Memory B cell (primary cell): ENCODE measurements at regions not wholly inside any gene's neighbourhood (a gene's known extent, or its start where the extent isn't known, plus 50 kb on each side); places are given as distances from the start of the nearest gene placed in this dataset.
"Not testable (repeated sequence)": the region's sequence is repeated elsewhere in the genome, so short reads cannot be mapped to it uniquely, and the experiment has no call there.

Experiments
- ATAC-seq: fragments of 150-1000 bp; cut with Tn5 transposase; 2 replicates; pipeline ENCODE4 v1.10.0; 2021; ENCODE audit warnings: low read depth, mild to moderate bottlenecking, moderate library complexity
- DNase-seq, 2 donors: peaks; one replicate each; pipeline ENCODE4 v3.0.0; 2022; ENCODE audit warnings: low spot score in 2 of 2
- H3K27ac Mint-ChIP-seq: one replicate; pipeline ENCODE4 v1.8.0; 2022; ENCODE audit warnings: mild to moderate bottlenecking, moderate library complexity, mixed read lengths
- H3K27me3 Mint-ChIP-seq: one replicate; pipeline ENCODE4 v1.8.0; 2022; ENCODE audit warnings: mixed read lengths
- H3K36me3 Mint-ChIP-seq: one replicate; pipeline ENCODE4 v1.8.0; 2022; ENCODE audit warnings: mild to moderate bottlenecking, mixed read lengths
- H3K4me1 Mint-ChIP-seq: one replicate; pipeline ENCODE4 v1.8.0; 2022; ENCODE audit warnings: mixed read lengths
- H3K4me3 Mint-ChIP-seq: one replicate; pipeline ENCODE4 v1.8.0; 2022; ENCODE audit warnings: mild to moderate bottlenecking, moderate library complexity, mixed read lengths
- H3K9me3 Mint-ChIP-seq: one replicate; pipeline ENCODE4 v1.8.0; 2022; ENCODE audit warnings: mixed read lengths

DNA sequence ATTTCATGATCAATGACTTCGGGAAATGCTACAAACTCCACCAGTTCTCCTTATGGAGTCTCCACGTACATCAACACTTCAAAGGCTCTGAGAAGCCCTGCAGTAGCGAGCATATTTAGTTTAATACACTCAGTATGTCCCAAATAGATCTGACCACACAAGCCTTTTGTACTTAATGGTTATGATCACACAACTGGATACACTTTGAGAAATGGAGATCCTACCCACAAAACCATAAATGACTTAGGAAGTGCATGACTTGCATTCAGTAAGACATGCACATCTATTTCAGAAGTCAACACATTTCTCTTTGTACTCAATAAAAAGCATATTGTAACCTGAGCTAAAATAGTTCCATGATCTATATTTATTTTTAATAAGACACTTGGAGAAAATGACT is 103.6 kb upstream of the SPATA12 start:
- H3K27ac Mint-ChIP-seq, result no peak overlapping the region
- H3K4me3 Mint-ChIP-seq, result no peak overlapping the region
- ATAC-seq (no peak), DNase-seq (no peak)
- H3K36me3 Mint-ChIP-seq, result no peaks in the 10 kb centered on the region
- peaks cover 3% of the 10 kb centered on the region for H3K27me3 Mint-ChIP-seq
- no peaks in the 10 kb centered on the region for H3K9me3 Mint-ChIP-seq
- peaks cover 16% of the 10 kb centered on the region for H3K4me1 Mint-ChIP-seq

DNA sequence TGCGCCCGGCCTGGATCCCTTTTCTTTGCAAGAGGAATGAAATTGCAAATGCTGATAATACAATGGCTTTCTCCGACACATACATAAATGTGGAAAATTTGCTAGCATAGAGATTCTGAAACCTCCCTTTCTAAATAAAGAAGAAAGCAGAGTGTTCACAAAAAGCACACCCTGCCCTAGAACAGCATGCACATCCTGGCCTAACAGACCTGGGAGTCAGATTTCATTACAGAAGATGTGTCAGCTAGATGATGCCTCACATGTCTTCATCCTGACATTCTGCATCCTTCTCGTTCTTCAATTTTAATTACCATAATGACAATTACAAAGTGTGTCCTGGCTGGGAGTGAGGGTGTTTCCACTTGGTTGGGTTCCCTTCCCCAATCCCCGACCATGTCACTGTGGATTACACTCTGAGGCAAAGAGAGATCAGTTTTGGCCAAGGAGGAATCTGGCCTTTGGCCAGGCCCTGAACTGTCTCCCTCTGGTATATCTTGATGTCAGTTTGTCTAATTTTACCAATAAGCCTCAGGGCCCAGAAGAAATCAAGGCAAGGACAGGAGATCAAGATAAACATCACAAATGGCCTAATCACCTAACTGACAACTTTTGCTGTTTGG is 104.9 kb upstream of the SPATA12 start:
- H3K9me3 Mint-ChIP-seq, result no peaks in the 10 kb centered on the region

GRCh38 chr3:56954125-56954524 is 106.3 kb upstream of the SPATA12 start:
- no peak for ATAC-seq
- no peak for DNase-seq
- Mint-ChIP-seq H3K4me3 (no peak overlapping the region), H3K36me3 (no peaks in the 10 kb centered on the region), H3K4me1 (peaks cover 7% of the 10 kb centered on the region), H3K27me3 (no peaks in the 10 kb centered on the region), H3K9me3 (no peaks in the 10 kb centered on the region), H3K27ac (no peak overlapping the region)

More for the DNA sequence above, 104.9 kb upstream of the SPATA12 start:
- H3K4me3 Mint-ChIP-seq, result no peak overlapping the region
- H3K4me1 Mint-ChIP-seq, result peaks cover 13% of the 10 kb centered on the region
- DNase-seq (no peak), ATAC-seq (no peak)
- H3K27ac Mint-ChIP-seq, result no peak overlapping the region
- peaks cover 2% of the 10 kb centered on the region for H3K27me3 Mint-ChIP-seq
- no peaks in the 10 kb centered on the region for H3K36me3 Mint-ChIP-seq

- Mint-ChIP-seq H3K4me1 (no peaks in the 10 kb centered on the region), H3K27me3 (no peaks in the 10 kb centered on the region), H3K27ac (no peak overlapping the region), H3K36me3 (no peaks in the 10 kb centered on the region), H3K9me3 (no peaks in the 10 kb centered on the region), H3K4me3 (no peak overlapping the region)
- ATAC-seq, result no peak
- DNase-seq, result no peak
Measured at GRCh38 chr3:56952846-56953245, 107.6 kb upstream of the SPATA12 start.

DNA sequence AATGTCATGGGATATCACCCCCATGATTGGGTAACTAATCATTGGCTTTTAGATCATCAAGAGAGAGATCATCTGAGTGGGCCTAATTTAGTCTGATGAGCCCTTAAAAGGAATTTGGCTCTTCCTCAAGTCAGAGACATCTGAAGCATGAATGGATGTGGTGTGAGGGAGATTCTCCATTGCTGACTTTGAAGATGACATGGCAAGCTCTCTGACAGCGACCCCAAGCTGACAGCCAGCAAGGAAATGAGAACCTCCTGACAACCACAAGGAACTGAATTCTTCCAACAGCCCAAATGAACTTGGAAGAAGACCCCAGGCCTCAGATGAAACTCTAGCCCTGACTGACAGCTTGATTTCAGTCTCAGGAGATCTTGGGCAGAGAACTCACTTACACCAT is 108.4 kb upstream of the SPATA12 start:
- no peak overlapping the region for H3K4me3 Mint-ChIP-seq
- no peak overlapping the region for H3K27ac Mint-ChIP-seq
- no peaks in the 10 kb centered on the region for H3K9me3 Mint-ChIP-seq
- ATAC-seq, result no peak
- DNase-seq, result no peak
- no peaks in the 10 kb centered on the region for H3K4me1 Mint-ChIP-seq
- no peaks in the 10 kb centered on the region for H3K27me3 Mint-ChIP-seq
- H3K36me3 Mint-ChIP-seq, result no peaks in the 10 kb centered on the region

- Mint-ChIP-seq H3K4me3 (no peak overlapping the region), H3K36me3 (peaks cover 3% of the 10 kb centered on the region), H3K9me3 (peaks cover 3% of the 10 kb centered on the region), H3K27me3 (no peaks in the 10 kb centered on the region), H3K27ac (no peak overlapping the region), H3K4me1 (no peaks in the 10 kb centered on the region)
- ATAC-seq, result no peak
- no peak for DNase-seq
Measured at GRCh38 chr3:56951366-56951765, 109.1 kb upstream of the SPATA12 start.

DNA sequence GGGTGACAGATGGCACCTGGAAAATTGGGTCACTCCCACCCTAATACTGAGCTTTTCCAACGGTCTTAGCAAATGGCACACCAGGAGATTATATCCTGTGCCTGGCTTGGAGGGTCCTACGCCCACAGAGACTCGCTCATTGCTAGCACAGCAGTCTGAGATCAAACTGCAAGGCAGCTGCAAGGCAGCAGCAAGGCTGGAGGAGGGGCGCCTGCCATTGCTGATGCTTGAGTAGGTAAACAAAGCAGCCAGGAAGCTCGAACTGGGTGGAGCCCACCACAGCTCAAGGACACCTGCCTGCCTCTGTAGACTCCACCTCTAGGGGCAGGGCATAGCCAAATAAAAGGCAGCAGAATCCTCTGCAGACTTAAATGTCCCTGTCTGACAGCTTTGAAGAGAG is 115.1 kb upstream of the SPATA12 start:
- Mint-ChIP-seq H3K36me3 (peaks cover 11% of the 10 kb centered on the region), H3K4me1 (peaks cover 14% of the 10 kb centered on the region)
- not testable (repeated sequence) for H3K27ac Mint-ChIP-seq, DNase-seq, H3K27me3 Mint-ChIP-seq, H3K4me3 Mint-ChIP-seq, ATAC-seq, H3K9me3 Mint-ChIP-seq

DNA sequence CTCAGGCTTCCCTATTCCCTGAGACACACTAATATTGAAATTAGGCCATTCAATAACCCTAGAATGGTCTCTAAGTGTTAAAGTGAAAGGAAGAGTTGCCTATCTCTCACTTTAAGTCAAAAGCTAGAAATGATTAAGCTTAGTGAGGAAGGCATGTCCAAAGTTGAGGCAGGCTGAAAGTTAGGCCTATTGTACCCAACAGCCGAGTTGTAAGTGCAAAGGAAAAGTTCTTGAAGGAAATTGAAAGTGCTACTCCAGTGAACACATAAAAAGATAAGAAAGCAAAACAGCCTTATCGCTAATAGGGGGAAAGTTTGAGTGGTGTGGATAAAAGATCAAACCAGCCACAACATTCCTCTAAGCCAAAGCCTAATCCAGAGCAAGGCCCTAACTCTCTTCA is 117.9 kb upstream of the SPATA12 start:
- DNase-seq (no peak), ATAC-seq (no peak)
- Mint-ChIP-seq H3K36me3 (peaks cover 11% of the 10 kb centered on the region), H3K27me3 (peaks cover 4% of the 10 kb centered on the region), H3K27ac (no peak overlapping the region), H3K4me1 (peaks cover 14% of the 10 kb centered on the region), H3K4me3 (peak overlapping the region; percentile 27), H3K9me3 (peaks cover 8% of the 10 kb centered on the region)

DNA sequence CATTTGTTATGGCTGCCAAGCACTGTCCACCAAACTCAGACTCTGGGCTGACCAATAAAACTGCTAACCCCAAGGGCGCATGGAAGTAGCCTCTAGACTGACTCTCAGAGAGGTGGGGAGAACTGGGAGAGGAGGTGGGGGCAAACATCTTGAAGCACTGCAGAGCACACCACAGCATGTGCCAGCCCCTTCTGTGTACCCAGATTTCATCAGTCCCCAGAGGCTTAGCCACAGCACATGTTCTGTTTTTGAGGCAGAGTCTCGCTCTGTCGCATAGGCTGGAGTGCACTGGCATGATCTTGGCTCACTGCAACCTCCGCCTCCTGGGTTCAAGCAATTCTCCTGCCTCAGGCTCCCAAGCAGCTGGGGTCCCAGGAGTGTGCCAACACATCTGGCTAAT is 119.5 kb upstream of the SPATA12 start:
- peaks cover 3% of the 10 kb centered on the region for H3K27me3 Mint-ChIP-seq
- ATAC-seq, result peak; percentile 52
- H3K36me3 Mint-ChIP-seq, result peaks cover 6% of the 10 kb centered on the region

GRCh38 chr3:56940321-56940720 is 120.1 kb upstream of the SPATA12 start:
- Mint-ChIP-seq H3K4me1 (peaks cover 14% of the 10 kb centered on the region), H3K9me3 (peaks cover 3% of the 10 kb centered on the region), H3K27ac (no peak overlapping the region), H3K4me3 (no peak overlapping the region), H3K27me3 (peaks cover 3% of the 10 kb centered on the region), H3K36me3 (peaks cover 6% of the 10 kb centered on the region)
- no peak for ATAC-seq
- DNase-seq, result no peak

More for the DNA sequence above, 119.5 kb upstream of the SPATA12 start:
- no peak overlapping the region for H3K4me3 Mint-ChIP-seq
- no peak for DNase-seq
- peaks cover 3% of the 10 kb centered on the region for H3K9me3 Mint-ChIP-seq
- H3K27ac Mint-ChIP-seq, result no peak overlapping the region
- H3K4me1 Mint-ChIP-seq, result peaks cover 14% of the 10 kb centered on the region

- no peak for DNase-seq
- peaks cover 3% of the 10 kb centered on the region for H3K9me3 Mint-ChIP-seq
- ATAC-seq, result no peak
- H3K4me3 Mint-ChIP-seq, result no peak overlapping the region
- H3K27ac Mint-ChIP-seq, result no peak overlapping the region
- peaks cover 3% of the 10 kb centered on the region for H3K36me3 Mint-ChIP-seq
- peaks cover 11% of the 10 kb centered on the region for H3K4me1 Mint-ChIP-seq
- peaks cover 3% of the 10 kb centered on the region for H3K27me3 Mint-ChIP-seq
Measured at GRCh38 chr3:56939834-56940233, 120.6 kb upstream of the SPATA12 start.

- peaks cover 9% of the 10 kb centered on the region for H3K4me1 Mint-ChIP-seq
- peaks cover 4% of the 10 kb centered on the region for H3K9me3 Mint-ChIP-seq
- no peak overlapping the region for H3K4me3 Mint-ChIP-seq
- no peak for ATAC-seq
- DNase-seq, result no peak
- peaks cover 3% of the 10 kb centered on the region for H3K36me3 Mint-ChIP-seq
- no peak overlapping the region for H3K27ac Mint-ChIP-seq
- peaks cover 3% of the 10 kb centered on the region for H3K27me3 Mint-ChIP-seq
Measured at GRCh38 chr3:56938530-56938929, 121.9 kb upstream of the SPATA12 start.

GRCh38 chr3:56937580-56937979 is 122.9 kb upstream of the SPATA12 start:
- H3K27me3 Mint-ChIP-seq, result peaks cover 3% of the 10 kb centered on the region
- no peak overlapping the region for H3K4me3 Mint-ChIP-seq
- peaks cover 4% of the 10 kb centered on the region for H3K9me3 Mint-ChIP-seq
- DNase-seq, result no peak
- H3K4me1 Mint-ChIP-seq, result peaks cover 5% of the 10 kb centered on the region
- no peak overlapping the region for H3K27ac Mint-ChIP-seq
- peaks cover 3% of the 10 kb centered on the region for H3K36me3 Mint-ChIP-seq
- ATAC-seq, result no peak

DNA sequence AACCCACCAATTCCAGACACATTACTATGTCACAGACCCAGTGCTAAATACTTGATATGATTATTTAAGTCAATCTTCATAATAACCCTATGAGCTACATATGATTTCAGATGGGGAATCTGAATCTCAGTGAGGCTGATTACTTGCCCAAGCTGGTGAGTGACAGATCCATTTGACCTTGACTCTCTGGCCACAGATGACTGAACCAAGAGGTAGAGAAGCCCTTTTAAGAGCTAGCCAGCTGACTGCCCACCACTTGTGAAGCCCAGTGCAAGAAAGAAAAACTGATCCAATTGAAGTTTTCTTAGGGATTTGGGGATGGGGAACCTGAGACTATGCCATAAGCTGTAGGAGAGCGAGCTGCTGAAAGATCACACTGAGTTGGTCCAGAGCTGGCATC is 124.7 kb upstream of the SPATA12 start:
- no peak overlapping the region for H3K4me3 Mint-ChIP-seq
- ATAC-seq, result no peak

GRCh38 chr3:56934481-56934880 is 126.0 kb upstream of the SPATA12 start:
- not testable (repeated sequence) for H3K4me3 Mint-ChIP-seq, H3K36me3 Mint-ChIP-seq, H3K27ac Mint-ChIP-seq, H3K4me1 Mint-ChIP-seq, H3K9me3 Mint-ChIP-seq, ATAC-seq, DNase-seq, H3K27me3 Mint-ChIP-seq

More for the DNA sequence above, 124.7 kb upstream of the SPATA12 start:
- peaks cover 3% of the 10 kb centered on the region for H3K27me3 Mint-ChIP-seq
- peaks cover 4% of the 10 kb centered on the region for H3K9me3 Mint-ChIP-seq
- H3K4me1 Mint-ChIP-seq, result no peaks in the 10 kb centered on the region
- no peak for DNase-seq
- H3K36me3 Mint-ChIP-seq, result peaks cover 3% of the 10 kb centered on the region
- H3K27ac Mint-ChIP-seq, result no peak overlapping the region
